ENCODE measurements at regions not wholly inside any gene's neighbourhood (a gene's known extent, or its start where the extent isn't known, plus 50 kb on each side); places are given as distances from the start of the nearest gene placed in this dataset.

DNA sequence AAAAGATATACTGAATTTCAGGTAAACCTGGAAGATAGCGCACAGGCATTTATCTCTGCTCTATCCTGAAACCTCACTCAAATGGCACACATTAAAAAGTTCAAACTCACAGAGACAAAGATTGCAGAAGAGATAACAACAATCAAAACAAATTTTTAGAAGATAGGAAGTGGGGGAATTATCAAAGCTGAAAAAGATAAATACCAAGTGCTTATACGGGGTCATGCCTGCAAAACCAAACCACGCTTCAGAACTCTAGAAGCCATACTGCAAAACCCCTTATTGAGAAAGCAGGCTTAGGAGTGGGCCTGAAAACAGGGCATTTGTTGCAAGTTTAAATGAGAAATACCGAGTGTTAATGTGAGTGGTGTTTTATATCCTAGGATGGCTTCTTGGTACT, 76.8 kb downstream of the BARHL2 start:
- TF ChIP-seq, protein P1, sequence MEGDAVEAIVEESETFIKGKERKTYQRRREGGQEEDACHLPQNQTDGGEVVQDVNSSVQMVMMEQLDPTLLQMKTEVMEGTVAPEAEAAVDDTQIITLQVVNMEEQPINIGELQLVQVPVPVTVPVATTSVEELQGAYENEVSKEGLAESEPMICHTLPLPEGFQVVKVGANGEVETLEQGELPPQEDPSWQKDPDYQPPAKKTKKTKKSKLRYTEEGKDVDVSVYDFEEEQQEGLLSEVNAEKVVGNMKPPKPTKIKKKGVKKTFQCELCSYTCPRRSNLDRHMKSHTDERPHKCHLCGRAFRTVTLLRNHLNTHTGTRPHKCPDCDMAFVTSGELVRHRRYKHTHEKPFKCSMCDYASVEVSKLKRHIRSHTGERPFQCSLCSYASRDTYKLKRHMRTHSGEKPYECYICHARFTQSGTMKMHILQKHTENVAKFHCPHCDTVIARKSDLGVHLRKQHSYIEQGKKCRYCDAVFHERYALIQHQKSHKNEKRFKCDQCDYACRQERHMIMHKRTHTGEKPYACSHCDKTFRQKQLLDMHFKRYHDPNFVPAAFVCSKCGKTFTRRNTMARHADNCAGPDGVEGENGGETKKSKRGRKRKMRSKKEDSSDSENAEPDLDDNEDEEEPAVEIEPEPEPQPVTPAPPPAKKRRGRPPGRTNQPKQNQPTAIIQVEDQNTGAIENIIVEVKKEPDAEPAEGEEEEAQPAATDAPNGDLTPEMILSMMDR (IDR thresholded peaks at IDR 0.05): no peak
- TF ChIP-seq, protein P2, sequence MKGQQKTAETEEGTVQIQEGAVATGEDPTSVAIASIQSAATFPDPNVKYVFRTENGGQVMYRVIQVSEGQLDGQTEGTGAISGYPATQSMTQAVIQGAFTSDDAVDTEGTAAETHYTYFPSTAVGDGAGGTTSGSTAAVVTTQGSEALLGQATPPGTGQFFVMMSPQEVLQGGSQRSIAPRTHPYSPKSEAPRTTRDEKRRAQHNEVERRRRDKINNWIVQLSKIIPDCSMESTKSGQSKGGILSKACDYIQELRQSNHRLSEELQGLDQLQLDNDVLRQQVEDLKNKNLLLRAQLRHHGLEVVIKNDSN (CRISPR knock-in tag; IDR thresholded peaks at IDR 0.05): no peak
- no peak for TF ChIP-seq JUN (CRISPR knock-in tag; IDR thresholded peaks at IDR 0.05)
- TF ChIP-seq, protein P3, sequence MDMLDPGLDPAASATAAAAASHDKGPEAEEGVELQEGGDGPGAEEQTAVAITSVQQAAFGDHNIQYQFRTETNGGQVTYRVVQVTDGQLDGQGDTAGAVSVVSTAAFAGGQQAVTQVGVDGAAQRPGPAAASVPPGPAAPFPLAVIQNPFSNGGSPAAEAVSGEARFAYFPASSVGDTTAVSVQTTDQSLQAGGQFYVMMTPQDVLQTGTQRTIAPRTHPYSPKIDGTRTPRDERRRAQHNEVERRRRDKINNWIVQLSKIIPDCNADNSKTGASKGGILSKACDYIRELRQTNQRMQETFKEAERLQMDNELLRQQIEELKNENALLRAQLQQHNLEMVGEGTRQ (CRISPR knock-in tag; IDR thresholded peaks at IDR 0.05): no peak
- no peak for TF ChIP-seq TEAD1 (CRISPR knock-in tag; IDR thresholded peaks at IDR 0.05)

Data from WTC11 (cell line).